ENCODE measurements at regions not wholly inside any gene's neighbourhood (a gene's known extent, or its start where the extent isn't known, plus 50 kb on each side); places are given as distances from the start of the nearest gene placed in this dataset.

DNA sequence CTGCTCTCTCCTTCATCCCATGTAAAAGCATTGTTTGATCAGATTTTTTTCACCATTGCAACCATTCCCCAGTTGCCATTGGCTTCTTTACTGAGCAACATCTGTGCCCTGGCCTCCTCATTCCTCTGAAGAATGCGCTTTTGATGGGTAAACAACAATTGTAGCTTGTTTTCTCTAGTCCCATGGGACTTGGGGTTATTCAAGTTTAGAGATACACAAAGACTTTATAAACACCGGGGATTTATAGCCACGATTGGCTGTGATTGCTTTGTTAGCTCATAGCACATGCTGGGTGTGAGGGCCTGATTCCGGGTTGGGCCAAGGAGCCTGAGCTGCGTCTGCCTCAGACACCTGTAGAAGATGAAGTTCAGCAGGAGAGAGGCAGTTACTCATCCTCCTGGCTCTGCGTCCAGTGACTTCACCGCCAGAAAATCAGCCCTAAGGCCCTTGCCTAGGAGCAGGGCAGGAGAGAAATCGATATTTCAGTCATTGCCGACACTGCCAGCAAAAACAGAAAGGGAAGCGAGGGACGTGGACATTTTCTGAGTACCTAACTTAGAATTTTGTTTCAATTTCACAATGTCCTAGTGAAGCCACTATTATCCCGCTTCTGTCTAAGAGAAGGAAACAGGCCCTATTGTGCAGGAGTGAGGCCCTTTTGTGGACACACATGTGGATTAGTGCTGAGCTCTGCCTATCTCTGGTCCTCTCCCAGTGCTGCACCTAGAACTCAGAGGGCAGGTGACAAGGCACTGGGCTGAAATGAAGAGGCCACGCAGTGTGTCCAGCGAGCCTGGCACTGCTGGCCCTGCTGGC lies 159.8 kb upstream of the USP24 start:
- DNase-seq: no peak

DNA sequence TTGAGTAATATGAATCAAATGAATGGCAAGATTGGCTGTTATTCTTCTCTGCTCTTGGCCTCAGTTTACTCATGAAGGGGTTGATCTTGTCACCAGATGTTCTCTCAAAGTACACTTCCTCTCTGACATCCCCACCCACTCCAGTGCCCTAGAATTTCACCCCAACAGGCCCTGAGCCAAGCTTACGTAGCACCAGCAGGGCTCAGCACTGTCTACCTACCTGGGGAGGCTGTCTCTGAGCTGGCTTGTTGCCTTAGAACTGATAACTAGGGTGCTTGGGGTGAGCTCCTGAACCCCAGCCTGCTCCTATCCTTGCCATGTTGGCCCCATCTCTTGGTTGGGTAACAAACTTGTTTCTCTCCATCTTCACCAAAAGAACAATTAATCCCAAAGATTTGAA lies 159.1 kb upstream of the USP24 start:
- DNase-seq: no peak

GRCh38 chr1:55369474-55369873 lies 154.3 kb upstream of the USP24 start:
- no peak for DNase-seq

- no peak for DNase-seq
These were observed 153.5 kb upstream of the USP24 start for GRCh38 chr1:55368698-55369097.

GRCh38 chr1:55367273-55367672 lies 152.1 kb upstream of the USP24 start:
- DNase-seq: no peak

GRCh38 chr1:55364216-55364615 lies 149.1 kb upstream of the USP24 start:
- no peak for DNase-seq

DNA sequence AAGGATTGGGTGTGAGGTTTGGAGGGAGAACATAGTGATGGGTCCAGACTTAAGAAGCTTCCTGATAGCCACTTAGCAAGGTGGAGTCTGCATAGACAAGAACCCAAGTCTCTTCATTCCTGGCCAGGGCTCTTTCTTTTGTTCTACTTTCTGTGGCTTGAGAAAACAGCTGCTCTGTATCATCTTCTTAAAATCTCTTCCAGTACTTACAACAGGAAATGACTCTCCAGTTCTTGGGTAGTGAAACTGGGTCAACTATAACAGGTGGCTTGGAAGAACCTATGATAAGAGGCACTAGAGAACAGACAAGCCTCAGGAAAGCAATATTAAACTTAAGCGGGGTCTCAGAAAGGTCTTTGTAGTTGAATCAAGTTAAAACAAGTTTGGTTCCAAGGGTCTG lies 148.1 kb upstream of the USP24 start:
- DNase-seq: no peak

DNA sequence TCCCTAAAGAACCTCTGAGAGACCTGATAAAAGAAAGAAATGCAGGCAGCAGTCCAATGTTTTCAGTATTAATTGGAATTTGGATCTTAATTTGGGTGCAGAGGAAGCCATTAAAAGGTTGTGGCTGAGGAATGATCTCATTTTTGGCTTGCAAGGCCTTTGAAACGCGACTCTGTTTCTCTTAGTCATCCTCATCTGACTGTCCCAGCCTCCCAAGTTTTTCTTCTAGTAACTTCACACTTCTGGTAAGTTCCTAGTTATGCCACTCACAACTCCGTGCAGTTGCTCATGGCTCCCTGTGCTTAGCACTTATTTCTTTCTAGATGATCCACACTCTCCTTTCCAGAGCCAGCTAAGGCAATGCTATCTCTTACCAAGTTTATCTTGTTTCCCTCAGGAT lies 147.4 kb upstream of the USP24 start:
- no peak for DNase-seq

DNA sequence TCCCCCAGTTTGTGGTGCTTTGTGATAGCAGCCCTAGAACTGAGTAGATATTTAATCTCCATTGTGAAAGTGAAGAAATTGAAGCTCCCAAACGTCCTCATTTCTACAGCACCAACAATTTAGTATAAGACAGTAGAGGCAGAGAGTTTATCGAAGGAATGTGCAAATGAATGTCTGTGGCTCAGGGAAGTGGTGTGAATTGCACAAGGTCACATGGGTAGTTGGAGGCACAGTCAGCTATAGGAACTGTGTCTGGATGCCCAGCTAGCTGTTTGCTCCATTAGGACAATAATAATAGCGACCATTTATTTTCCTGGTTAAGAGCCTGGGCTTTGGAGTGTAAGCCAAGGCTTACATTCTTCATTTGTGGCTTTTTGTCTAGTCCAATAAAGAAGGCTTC lies 144.4 kb upstream of the USP24 start:
- DNase-seq: no peak

DNA sequence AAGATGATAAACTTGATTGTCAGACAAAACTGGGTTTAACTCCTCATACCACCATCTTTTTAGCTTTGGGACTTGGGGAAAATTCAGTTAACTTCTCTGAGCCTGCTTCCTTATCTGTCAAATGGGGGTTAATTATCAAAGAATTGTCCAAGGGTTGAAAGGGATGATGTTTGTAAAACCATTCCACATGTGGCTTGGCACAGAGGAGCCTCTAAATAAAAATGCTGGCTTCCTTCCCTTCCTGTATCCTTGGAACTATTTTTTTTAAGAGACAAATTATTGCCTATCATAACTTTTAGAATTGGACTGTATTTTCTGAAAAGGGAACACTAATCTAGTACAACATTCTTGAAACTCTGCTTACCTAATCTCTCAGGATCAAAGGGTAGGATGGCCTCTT lies 143.4 kb upstream of the USP24 start:
- DNase-seq: no peak

DNA sequence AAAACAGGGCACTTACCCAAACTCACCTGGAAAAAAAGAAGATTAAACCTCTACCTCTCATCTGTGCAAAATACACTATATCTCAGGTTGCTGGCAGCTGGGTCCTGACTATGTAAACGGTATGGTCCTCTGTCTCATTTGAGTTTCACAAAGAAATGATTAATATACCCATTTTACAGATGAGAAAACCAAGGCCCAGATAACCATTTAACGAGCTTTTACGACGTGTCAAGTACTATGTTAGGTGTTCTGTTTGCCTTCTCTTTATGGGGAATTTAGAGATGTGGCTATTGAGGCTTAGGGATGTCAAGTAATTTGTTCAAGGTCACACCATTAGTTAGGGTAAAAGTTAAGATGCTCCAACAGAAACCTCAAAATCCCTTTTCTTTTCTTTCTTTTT lies 140.4 kb upstream of the USP24 start:
- no peak for DNase-seq

DNA sequence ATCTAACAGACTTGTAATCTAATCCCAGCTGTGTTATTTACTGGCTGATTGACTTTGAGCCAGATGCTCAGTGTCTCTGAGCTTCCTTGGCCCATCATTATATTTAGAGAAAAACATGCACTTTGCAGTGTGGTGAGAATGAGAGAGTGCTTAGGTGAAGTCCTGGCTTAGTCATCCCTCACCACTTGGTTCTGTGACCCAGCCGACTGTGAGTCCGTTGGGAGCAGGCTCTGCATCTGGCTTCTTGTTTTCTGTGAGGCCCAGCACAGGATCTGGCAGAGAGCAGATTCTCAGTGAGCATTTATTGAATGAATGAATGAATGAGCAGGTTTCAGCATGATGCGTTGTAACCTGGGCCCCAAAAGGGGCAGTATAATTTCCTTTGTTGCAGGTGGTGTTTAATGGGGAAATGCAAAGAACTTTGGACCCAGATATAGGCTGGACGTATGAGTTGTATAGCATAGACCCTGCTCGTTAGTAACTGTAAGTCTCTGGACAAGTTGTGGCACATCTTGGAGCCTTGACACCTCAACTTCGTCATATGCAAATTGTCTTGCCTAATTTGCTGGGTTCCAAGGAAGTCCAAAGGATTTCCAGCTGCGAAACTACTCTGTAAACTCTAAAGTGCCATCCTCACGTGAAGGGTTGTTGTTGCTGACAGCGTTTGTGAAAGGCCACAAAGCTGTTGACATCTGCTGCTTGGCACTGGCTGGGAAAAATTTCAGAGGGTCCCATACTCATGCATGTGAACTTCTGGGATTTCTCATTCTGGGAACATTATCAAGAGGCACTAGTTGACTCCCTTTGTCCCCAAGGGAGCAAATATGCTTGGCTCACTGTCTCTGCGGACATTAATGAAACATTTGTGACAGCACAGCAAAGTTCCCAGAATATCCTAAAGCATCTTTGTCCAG lies 138.8 kb upstream of the USP24 start:
- DNase-seq: no peak

DNA sequence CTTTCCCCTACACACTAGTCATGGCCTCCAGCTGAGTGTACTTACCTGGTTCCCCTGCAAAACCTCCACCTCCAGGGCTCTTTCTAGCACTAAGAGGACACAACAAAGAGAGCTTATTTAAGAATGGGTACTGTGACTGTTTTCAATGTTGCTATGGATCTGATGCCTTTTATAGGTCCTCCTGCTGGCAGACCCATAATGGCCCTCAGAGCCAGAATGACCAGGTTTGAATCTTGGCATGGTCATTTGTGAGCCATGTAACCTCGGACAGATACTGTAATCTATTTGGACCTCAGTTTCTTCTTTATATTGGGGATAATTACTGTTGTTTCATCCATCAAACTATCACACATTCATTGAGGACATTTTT lies 137.6 kb upstream of the USP24 start:
- DNase-seq: no peak

DNA sequence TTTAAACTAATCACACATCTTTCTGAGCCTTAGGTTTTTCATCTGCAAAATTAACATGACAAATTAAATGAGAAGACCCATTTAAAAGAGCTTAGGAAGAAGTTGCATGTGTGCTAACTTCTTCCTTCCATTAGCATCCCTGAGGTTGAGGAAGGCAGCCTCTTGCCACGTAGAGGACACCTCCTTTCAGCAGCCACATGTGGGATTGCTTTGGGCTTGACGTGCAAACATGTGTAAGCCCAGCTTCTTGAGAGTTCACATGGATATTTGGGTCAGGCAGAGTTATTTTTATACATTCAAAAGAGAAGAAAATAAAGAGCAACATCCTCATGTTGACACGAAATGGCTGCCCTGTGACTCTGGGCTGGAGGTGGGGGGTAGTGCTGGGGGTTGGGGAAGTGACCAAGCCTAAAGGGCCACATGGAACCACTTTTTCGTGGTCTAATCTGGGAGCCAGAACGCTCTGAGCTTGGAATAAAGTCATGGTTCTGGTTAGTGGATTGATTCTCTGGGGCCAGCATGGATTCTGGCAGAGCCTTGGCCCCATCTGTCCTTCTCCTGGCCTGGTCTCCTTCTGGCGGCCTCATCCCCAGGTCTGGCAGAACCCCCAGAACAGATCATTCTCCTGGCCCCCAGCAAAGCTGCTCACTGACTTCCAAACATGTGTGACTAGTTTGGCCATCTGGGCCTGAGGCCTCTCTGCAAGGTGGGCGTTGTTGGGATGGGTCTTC lies 137.1 kb upstream of the USP24 start:
- DNase-seq: no peak

DNA sequence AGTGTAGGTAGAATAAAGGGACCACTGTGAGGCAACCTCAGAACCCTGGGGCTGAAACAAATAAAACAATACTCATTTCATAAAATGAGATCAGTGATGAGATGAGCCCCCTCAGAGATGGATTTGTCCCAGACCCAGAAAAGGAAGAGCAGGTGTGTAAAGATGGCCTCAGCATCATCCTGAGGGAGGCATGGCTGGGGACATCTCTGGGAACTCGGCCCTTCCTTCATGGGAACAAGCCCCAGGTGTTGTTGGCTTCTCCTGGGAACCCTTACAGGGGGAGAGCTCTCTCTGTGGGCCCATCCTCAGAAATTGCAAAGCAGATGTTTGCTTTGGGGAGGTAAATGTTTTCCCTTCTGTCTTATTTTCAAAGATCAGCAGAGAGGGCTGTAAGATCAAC lies 133.2 kb upstream of the USP24 start:
- DNase-seq: no peak

DNA sequence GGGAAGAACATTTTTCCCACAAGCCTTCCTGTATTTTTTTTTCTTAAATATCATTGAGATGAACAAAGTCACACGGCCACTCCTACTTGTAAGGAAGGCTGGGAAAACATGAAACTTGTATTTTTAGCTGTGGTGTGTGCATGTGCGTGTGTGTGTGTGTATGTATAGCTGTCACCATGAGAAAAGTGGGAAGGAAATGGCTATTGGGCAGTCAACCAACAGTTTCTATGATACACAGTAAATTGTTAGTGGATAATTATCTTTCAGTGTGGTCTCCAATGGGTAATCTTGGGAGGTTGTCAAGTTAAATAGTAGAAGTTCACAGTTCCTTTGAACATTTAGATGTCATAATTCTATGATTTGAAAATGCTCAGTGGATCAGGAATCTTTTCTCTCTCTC lies 132.7 kb upstream of the USP24 start:
- no peak for DNase-seq

DNA sequence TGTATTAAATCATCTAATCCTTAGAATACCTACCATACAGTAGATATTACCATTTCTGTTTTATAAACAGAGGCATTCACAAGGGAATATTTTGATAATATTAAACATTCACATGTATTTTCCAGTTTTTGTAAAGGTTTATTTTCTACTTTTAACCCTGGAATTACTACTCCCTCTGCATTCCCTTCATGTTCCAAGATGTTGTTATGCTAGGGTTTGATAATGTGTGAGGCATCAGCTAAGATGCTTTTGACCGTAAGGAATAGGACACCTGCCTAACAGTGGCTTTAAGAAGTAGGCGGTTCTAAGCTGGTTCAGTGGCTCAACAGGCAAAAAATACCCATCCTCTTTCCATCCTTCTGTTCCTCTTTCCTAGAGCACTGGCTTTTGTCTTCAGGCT lies 131.9 kb upstream of the USP24 start:
- DNase-seq: no peak

GRCh38 chr1:55346586-55346985 lies 131.4 kb upstream of the USP24 start:
- DNase-seq: no peak

DNA sequence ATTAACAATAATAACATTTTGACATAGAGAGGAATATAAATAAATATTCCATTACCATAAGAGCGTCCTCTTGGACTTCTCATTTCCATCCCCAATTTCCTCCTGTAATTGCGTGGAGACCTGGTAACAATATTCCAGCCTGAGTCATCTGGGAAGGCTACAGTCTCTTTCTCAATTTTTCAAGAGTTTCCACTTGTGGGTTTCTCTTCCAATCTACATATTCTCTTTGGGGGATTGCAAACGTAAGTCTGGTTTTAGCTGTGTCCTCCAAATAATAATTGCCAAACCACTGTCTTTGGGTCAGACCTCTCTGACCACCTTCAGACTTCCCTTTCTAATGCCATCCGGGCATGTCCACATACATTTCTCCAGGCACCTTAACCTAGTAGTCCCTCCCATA lies 124.5 kb upstream of the USP24 start:
- no peak for DNase-seq

- DNase-seq: no peak
These were observed 123.3 kb upstream of the USP24 start for GRCh38 chr1:55338448-55338820.

DNA sequence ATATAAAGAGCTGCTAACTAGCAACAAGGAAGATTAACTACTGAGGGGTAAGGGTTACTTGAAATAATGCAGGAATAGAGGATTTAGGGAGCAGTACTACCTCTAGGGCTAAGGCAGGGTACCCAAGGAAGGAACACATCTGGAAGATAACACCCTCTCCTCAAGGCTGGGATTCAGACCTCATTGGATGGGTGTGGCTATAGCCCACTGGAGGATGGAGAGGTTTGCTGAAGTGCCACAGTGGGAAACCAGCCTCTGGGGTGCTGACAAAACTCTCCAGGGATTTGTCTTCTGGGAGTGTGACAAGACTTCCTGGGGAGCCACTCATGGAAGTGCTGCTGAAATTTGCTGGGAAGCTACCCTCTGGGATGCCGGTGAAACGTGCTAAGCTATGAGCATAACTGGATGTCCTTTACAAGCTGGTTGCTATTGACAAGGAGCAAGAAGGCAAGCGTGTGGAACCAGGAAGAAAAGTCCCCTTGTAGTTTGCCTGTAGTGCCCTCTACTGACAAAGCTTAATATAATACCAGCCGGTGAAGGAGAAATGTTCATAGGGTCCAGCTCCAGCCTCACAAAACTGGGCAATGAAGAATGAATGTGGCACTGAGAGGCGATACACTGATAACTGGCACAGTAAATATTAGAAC lies 122.8 kb upstream of the USP24 start:
- peak; percentile 69 to 76 for DNase-seq

GRCh38 chr1:55334797-55335196 lies 119.6 kb upstream of the USP24 start:
- no peak for DNase-seq

GRCh38 chr1:55334160-55334559 lies 119.0 kb upstream of the USP24 start:
- DNase-seq: no peak
